HL-60 (cell line): ENCODE measurements at regions not wholly inside any gene's neighbourhood (a gene's known extent, or its start where the extent isn't known, plus 50 kb on each side); places are given as distances from the start of the nearest gene placed in this dataset.

Source experiments
- CTCF ChIP-seq: IDR thresholded peaks from one replicate; pipeline ENCODE4 v1.5.1; 2011; ENCODE audit warnings: low read length, control low read depth, inconsistent platforms; ENCODE audit not compliant: insufficient read depth
- POLR2AphosphoS5 ChIP-seq: IDR thresholded peaks from 2 replicates; pipeline ENCODE4 v1.6.1; 2012; ENCODE audit warnings: low read depth

- TF ChIP-seq CTCF: no peak
- TF ChIP-seq POLR2AphosphoS5: no peak
Observed at GRCh38 chr5:2357309-2357708, 394.2 kb downstream of the IRX2 start.
